ENCODE measurements at regions not wholly inside any gene's neighbourhood (a gene's known extent, or its start where the extent isn't known, plus 50 kb on each side); places are given as distances from the start of the nearest gene placed in this dataset.

DNA sequence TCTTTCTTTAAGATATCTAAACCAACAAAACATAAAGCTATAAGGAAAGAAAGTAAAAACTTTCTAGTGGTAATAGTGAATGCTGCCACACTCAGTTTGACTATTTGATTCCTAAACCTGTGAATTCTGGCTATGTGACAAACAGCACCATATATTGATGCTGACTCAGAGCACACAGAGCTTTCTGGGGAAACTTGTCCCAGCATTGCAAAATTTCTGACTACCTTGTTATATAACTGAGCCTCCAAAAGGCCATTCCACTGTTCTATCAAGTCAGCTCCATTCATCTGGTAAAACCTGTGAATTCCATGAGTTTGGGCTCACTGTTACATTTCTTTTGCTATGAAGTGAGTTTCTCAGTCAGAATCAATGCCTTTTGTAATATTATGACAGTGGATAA lies 1229.7 kb downstream of the PCDH18 start:
- TF ChIP-seq CTCF (conservative IDR thresholded peaks at IDR 0.05; ENCODE audit: low read depth, low read length) = no peak
- no peak for TF ChIP-seq NFE2L2 (IDR thresholded peaks at IDR 0.05; ENCODE audit: low read depth, low read length)
- TF ChIP-seq CEBPB (IDR thresholded peaks at IDR 0.05; ENCODE audit: low read depth, low read length) = no peak
- TF ChIP-seq, protein P1, sequence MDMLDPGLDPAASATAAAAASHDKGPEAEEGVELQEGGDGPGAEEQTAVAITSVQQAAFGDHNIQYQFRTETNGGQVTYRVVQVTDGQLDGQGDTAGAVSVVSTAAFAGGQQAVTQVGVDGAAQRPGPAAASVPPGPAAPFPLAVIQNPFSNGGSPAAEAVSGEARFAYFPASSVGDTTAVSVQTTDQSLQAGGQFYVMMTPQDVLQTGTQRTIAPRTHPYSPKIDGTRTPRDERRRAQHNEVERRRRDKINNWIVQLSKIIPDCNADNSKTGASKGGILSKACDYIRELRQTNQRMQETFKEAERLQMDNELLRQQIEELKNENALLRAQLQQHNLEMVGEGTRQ (IDR thresholded peaks at IDR 0.05; ENCODE audit: low read depth, low read length) = no peak
- TF ChIP-seq POLR2A (IDR thresholded peaks at IDR 0.05; ENCODE audit: low read depth, low read length) = no peak
- no peak for TF ChIP-seq RAD21 (IDR thresholded peaks at IDR 0.05; ENCODE audit: low read length)
- no peak for TF ChIP-seq RFX5 (IDR thresholded peaks at IDR 0.05; ENCODE audit: low read depth, low read length)
- no peak for TF ChIP-seq SMC3 (IDR thresholded peaks at IDR 0.05; ENCODE audit: low read depth, low read length)

All from IMR-90 (cell line).